Activated naive CD8-positive, alpha-beta T cell treated with anti-CD3 and anti-CD28 coated beads, Interleukin-2, amount 50 U/mL, for 16 hours (primary cell): ENCODE measurements at regions not wholly inside any gene's neighbourhood (a gene's known extent, or its start where the extent isn't known, plus 50 kb on each side); places are given as distances from the start of the nearest gene placed in this dataset.
"Not testable (repeated sequence)": the region's sequence is repeated elsewhere in the genome, so short reads cannot be mapped to it uniquely, and the experiment has no call there.

Experiments
- DNase-seq: peaks from one replicate; pipeline ENCODE4 v3.0.0-alpha.2; 2020; ENCODE audit warnings: low read depth, low spot score

DNA sequence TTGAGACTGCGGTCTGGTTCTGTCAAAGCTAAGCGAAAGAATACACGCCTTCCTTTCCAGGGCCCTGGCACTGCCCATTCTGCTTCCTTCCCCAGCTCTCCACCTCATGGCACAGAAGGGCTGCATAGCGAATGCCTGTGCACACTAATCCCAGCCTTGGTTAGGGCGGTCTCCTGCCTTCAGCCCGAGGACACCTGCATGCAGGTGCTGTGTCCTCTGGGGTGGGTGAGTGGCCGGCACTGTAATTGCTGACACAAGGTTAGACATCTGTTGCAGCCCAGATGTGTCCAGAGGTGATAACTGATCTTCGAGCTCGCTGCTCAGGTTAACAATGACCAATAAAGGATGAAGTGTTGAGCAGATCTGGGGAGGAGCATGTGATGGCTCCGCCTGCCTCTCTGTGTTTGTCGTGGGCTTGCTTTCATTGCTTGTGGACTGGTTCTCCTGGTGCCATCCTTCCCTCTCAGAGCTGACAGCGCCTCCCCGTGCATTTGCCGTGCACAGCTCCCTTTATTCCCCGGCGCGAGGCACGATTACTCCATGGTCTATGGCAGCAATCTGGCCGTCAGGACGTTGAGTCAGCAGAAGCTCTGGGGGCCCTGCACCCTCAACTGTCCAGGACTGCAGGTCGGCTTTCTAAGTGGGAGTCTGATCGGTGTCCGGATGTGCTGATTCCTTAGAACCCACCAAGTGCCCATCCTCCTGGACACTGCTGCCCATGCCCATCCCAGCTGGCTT, 1088.2 kb downstream of the BRD1 start:
- no peak for DNase-seq

DNA sequence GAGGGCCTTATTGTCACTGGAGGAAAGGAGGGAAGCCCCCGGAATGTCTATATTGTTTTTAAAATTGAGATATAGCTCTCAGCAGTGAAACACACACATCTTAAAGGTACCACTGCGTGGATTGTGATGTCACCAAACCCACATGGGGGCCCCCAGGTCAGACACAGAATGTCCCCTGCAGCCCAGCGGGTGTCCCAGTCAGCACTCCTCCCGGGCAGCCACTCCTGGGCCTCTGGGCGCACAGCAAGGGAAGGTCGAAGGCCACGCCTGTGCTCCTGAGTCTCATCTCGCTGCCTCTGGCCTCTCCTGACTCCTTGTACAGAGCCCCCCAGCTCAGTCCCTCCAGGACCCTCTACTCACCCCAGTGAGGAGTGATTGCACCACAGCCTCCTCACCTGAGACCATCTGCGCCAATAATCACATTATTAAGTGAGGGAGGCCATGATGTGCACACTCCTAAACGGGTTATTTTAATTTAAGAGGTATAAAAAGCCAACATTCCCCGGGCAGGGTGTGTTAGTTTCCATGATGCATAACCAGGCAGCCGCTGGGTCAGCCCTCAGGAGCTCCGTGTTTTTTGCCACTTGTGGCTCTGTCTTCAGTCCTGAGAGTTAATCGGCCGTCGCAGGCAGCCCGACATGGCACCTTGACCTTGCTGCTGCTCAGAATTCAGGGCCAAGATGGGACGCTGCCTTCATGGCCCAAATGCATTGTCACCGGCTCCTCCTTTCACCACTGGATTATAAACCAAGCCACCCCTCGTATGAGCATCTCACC, 1089.3 kb downstream of the BRD1 start:
- no peak for DNase-seq

DNA sequence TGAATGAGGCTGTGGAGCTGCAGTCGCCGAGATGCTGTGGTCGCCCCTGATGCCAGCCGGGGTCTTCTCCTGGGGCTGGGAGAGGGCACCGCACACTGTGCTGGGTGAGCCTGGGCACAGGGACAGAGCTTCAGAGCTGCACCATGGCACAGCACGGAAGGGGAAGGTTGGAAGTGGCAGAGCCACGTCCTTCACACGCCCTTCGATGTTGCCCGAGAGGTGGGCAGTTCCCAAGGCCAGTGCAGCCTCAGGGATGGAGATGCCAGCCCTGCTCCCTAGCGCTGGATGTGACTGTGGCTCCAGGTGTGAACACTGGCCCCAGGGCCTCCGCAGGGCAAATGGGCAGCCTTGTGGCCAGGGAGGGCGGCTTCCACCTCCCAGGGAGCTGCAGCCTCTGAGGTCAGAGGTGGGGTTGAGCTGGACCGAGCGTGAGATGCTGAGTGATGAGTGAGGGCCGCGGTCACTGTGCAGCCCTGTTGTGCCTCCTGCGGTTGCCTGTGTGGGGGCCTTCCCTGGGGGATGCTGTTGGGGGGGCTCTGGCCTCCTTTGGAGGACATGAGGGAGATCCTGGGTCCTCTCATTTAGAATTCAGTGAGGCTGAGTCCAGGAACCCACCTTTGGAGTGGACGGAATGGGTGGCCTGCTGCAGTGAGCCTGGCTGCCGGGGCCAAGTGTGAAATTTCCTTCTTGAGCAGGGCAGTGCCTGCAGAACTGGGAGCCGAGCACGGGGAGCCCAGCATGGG, 1090.0 kb downstream of the BRD1 start:
- DNase-seq: no peak

- no peak for DNase-seq
These were observed 1090.8 kb downstream of the BRD1 start for GRCh38 chr22:48736593-48737460.

DNA sequence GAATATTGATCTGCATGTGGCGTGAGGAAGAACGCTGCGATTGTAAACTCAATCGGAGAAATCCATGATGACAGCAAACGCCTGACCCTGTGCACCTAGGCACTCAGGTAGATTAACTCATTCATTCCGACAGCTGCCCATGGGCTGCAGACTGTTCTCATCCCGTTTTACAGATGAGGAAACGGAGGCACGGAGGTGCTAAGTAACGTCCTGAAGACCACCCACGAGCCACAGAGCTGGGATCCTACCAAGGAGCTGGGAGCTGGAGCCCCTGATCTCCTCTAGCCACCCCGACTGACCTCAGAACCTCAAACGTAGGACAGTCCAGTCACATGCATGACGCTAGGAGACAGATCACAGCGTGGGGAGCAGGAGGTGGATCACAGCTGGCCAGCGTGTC, 1092.7 kb downstream of the BRD1 start:
- no peak for DNase-seq

- no peak for DNase-seq
These were observed 1093.3 kb downstream of the BRD1 start for GRCh38 chr22:48734359-48734758.

- no peak for DNase-seq
These were observed 1098.0 kb downstream of the BRD1 start for GRCh38 chr22:48729499-48730171.

DNA sequence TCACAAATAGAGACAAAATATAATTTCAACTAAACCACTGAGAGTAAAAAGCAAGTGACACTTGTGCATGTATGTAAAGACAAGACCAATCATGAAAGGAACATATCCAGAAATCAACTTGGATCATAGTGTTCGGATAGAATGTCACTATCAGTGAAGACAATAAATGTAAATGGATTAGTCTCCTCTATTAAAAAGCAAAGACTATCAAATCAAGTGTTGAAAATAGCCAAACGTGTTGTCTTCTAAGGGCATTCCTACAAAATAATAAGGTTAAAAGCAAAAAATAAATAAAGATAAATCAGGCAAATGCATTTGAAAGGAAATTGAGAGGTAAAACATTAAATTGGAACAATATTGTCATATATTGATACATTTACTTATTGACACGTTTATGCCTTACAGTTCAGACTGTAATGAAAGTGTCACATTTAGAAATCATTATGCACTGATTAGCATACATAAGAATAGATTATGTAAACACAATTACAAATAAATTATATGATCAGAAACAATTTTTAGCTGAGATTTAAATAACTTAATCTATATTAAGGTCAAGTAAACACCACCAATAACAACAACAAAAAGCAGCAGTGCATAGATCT, 1100.1 kb downstream of the BRD1 start:
- no peak for DNase-seq

DNA sequence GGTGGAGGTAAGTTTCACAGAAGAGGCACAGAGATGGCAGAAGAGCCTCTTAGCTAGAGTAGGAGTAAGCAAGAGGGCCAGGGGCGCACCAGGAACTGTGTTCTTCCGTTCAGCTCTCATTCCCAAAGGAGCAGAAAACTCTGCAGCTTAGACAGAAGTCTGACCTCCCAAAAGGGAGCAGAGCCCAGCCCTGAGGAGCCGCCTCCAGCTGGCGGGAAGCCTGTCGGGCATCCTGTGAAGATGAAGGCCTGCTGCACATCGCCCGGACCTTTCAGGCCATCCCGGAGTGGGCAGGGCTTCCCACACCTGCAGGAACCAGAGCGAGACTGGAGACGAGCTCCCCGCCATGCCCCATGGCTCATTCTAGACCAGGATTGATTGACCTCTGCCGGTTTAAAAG, 1102.8 kb downstream of the BRD1 start:
- no peak for DNase-seq

GRCh38 chr22:48722661-48723060, 1105.0 kb downstream of the BRD1 start:
- no peak for DNase-seq

GRCh38 chr22:48721395-48721669, 1106.3 kb downstream of the BRD1 start:
- DNase-seq: no peak

DNA sequence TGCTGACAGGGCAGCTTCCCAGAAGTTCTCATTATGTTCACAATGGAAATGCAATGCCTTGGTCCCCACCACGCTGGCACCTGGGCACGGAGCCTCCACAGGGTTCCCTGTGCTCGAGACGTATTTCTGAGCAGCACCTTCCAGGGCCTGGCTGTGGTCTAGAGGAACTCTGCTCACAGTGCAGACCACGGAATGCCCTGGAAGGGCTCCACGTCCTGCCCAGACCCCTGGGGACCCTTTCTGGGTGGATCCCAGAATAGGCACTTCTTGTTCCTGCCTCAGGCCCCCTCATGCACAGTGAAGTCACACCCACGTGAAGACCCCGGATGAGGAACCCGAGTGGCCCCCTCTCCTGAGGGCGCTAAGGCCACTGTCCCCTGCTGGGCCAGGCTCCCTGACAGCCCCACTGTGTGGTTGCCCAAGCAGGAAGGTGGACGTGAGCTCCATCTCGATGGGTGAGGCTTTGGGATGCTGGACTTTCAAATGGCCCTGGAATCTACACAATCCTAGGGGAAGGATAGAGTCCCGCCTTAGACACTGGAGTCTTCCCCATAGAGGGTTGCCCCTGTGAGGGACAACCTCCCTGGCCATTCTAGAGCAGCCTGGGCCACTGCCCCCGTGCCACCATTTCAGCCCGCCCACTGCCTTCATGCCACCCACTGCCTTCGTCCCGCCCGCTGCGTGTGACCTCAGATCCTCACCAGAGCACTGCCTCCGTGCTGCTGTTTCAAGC, 1106.8 kb downstream of the BRD1 start:
- DNase-seq: no peak

DNA sequence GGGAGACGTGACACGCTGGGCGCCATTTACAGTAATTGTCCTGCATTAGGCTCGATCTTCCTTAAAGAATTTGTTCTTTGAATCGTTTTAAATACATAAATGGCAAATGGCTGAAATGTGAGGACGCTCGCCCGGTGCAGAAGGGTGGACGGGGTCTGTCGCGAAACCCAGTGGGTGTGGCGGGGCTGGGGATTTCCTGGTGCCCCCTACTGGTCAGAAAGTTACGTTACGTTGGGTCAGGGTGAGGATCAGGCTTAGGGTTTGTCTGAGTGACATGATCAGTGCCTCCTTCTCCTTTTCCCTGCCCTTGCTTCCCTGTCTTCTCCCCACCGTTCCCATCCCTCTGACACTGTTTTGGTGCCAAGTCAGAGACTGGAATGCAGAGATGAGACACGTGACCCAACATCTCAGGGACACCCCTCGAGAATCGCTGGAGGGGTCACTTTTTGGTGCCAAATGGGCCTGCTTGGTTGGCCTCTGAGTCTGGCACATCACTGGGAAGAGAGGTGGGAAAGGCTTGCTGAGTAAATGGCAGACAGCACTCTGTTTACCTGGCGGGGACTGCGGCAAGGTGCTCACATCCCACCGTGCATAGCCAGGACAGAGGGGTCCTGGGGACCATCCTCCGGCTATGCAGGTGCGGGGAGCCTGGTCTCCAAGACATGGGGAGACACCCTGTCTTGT, 1107.6 kb downstream of the BRD1 start:
- no peak for DNase-seq

- DNase-seq: no peak
These were observed 1108.7 kb downstream of the BRD1 start for GRCh38 chr22:48718818-48719500.

DNA sequence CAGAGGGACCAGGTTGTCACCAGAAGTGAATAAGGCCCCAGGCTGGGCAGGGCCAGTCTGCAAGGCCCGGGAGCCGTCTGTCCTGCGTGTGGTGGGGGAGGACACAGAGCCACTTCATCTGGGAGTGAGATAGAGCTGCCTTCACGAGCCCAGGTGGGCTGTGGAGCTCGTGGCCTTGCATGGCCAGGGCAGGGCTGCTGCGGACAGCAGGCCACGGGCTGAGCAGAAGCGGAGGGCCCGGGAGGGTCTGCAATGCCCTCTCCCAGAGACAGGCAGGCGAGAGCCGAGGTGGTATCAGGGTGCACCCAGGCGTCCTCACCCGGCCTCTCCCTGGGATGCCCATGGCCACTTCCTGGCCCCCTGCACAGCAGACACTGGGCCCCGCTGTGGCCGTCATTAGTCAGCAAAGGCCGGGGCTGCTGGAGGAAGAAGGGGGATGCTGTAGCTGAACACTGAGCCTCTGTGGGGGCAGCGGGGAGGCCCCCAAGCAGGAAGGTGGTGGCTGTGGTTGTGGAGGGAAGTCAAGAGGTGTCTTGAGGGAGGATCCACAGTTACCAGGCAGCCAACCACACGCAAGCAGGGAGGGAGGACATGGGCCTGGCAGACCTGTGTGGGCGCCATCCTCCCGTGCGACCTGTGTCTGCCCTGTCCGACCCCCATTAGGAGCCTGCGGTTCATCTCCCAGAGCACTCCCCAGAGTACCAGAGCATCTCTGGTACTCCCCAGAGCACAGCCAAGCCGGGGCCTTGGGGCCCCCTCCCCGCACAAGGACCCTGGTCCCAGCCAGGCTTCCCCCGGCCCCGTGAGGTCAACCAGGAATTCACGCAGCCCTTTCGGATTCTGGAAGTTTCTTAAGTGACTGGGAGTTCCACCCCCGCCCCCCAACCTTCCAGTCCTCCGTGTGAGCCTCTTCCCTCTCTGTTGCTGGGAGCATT, 1109.5 kb downstream of the BRD1 start:
- DNase-seq: no peak

GRCh38 chr22:48717076-48717810, 1110.4 kb downstream of the BRD1 start:
- DNase-seq: no peak

- DNase-seq: not testable (repeated sequence)
These were observed 1111.5 kb downstream of the BRD1 start for GRCh38 chr22:48716154-48716553.
